ENCODE measurements at regions not wholly inside any gene's neighbourhood (a gene's known extent, or its start where the extent isn't known, plus 50 kb on each side); places are given as distances from the start of the nearest gene placed in this dataset.

DNA sequence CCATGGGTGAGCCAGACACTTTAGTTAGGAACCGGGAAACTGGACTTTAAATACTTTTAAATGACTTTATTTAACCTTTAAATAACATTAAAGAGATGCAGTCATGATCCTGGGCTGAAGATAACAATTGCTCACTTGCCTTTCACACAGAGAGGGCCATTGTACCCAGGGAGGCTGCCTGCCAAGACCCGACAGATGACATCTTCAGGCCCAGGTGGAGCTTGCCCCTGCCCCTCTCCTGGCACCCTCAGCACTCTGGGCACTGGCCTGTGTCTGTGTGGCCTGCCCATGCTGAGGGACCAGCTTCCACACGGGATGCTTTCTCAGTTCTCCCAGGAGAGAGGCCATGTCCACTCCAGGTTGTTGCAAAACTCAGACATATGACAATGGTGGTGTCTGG lies 216.4 kb upstream of the MYT1L start:
- TF ChIP-seq ZNF274 (IDR thresholded peaks at IDR 0.05; ENCODE audit: low read depth, low read length) (no peak), SUZ12 (IDR thresholded peaks at IDR 0.05; ENCODE audit: extremely low read depth, insufficient read depth, insufficient read length) (no peak)

All from NT2/D1 (cell line).